ENCODE measurements at regions not wholly inside any gene's neighbourhood (a gene's known extent, or its start where the extent isn't known, plus 50 kb on each side); places are given as distances from the start of the nearest gene placed in this dataset.

DNA sequence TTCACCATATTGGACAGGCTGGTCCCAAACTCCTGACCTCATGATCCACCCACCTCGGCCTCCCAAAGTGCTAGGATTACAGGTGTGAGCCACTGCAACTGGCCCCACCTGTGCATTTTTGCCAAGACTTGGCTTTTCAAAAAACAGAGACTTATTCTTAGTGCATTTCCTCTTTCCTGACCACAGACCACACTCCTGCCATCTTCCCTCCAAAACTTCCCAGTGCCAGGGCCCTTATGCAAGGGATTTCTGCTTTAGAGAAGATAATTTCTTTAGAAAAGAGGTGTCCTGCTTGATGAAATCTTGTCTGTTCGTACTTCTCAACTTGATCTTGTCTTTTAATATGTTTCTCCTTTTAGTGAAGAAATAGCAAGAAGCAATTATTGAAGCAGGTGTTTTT lies 98.8 kb upstream of the ZNF516 start:
- TF ChIP-seq, protein P1, sequence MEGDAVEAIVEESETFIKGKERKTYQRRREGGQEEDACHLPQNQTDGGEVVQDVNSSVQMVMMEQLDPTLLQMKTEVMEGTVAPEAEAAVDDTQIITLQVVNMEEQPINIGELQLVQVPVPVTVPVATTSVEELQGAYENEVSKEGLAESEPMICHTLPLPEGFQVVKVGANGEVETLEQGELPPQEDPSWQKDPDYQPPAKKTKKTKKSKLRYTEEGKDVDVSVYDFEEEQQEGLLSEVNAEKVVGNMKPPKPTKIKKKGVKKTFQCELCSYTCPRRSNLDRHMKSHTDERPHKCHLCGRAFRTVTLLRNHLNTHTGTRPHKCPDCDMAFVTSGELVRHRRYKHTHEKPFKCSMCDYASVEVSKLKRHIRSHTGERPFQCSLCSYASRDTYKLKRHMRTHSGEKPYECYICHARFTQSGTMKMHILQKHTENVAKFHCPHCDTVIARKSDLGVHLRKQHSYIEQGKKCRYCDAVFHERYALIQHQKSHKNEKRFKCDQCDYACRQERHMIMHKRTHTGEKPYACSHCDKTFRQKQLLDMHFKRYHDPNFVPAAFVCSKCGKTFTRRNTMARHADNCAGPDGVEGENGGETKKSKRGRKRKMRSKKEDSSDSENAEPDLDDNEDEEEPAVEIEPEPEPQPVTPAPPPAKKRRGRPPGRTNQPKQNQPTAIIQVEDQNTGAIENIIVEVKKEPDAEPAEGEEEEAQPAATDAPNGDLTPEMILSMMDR (IDR thresholded peaks at IDR 0.05): no peak
- TF ChIP-seq POLR2A (IDR thresholded peaks at IDR 0.05) (no peak), EP300 (IDR thresholded peaks at IDR 0.05) (no peak)
